ENCODE measurements at regions not wholly inside any gene's neighbourhood (a gene's known extent, or its start where the extent isn't known, plus 50 kb on each side); places are given as distances from the start of the nearest gene placed in this dataset.

DNA sequence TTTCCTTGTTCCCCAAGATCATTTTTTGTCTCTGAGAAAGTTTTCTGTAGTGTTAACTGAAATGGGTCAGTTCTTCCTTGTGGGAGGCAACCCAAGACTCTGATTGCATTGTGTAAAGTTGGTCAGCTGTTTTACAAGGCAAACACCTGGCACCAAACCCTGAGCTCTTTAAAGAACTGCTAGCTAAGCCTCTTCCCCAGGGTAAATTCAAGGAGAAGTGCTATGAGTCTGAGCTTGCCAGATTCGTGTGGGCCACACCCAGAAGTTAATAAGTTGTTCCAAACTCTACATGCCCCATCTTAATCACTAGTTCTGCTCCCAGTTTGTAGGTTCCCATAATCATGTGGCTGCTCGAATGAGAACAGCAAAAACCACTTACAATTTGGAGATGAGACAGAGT lies 214.5 kb downstream of the BTG1 start:
- Mint-ChIP-seq H3K27ac (no peak overlapping the region), H3K4me1 (no peaks in the 10 kb centered on the region), H3K27me3 (no peaks in the 10 kb centered on the region), H3K4me3 (no peak overlapping the region), H3K9me3 (no peaks in the 10 kb centered on the region), H3K36me3 (no peaks in the 10 kb centered on the region)

DNA sequence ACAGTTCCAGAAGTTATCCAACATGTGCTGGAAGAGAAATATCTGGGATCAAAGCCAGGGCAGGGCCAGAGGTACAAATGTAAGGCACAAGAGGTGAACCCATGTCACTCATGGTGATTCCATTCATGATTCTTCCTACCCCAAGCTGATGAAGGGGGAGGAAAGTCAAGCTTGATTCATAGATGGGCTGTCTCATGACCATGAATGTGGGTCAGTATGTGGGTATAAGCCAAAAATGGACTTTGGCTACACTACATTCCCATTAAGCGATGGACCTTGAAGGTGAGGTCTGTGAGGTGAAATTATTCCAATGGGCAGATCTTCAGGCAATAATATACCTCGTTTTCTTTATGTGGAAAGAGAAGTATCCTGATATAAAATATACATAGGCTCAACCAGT lies 217.1 kb downstream of the BTG1 start:
- H3K27me3 Mint-ChIP-seq = no peaks in the 10 kb centered on the region
- H3K4me1 Mint-ChIP-seq = no peaks in the 10 kb centered on the region
- no peak overlapping the region for H3K27ac Mint-ChIP-seq
- peaks cover 0 to 2% (median 0%) of the 10 kb centered on the region in 3 donors for H3K9me3 Mint-ChIP-seq
- no peak overlapping the region for H3K4me3 Mint-ChIP-seq
- no peaks in the 10 kb centered on the region for H3K36me3 Mint-ChIP-seq

DNA sequence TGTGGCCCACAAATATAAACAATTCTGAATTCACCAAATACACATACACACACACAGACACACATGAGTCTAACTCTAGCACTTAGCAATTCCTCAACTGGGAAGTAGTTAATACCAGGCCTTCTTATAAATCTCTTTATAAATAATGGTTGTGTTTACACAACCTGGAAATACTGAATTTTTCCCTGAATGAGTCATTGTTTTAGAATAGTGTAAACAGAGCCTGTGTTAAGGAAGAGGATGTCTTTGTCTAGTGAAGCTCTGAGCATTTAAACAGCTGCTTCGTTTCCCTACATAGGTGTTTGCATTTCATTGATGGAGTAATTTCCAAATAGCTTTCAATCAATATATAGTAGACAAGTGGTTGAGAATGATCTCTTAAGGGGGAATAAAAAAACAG lies 218.8 kb downstream of the BTG1 start:
- Mint-ChIP-seq H3K36me3 (no peaks in the 10 kb centered on the region), H3K4me1 (no peaks in the 10 kb centered on the region), H3K27me3 (peaks cover 3% of the 10 kb centered on the region), H3K27ac (no peak overlapping the region), H3K9me3 (peaks cover 0 to 2% (median 0%) of the 10 kb centered on the region in 3 donors), H3K4me3 (no peak overlapping the region)

DNA sequence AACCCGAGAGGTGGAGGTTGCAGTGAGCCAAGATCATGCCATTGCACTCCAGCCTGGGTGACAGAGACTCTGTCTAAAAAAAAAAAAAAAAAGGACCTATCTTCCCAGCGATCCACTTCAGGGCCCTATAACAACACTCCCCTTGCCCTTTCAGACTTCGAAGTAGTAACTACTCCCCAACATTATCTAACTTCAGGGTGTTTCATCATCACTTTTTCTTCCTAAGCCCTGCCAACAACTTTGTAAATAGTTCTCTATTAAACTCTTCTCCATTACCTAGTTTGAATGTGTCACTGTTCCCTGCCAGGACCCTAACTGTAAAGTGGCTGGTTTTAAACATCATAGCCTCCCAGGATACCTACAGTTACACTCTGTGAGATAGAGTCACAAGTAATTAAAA lies 220.8 kb downstream of the BTG1 start:
- peaks cover 0 to 4% (median 2%) of the 10 kb centered on the region in 3 donors for H3K4me1 Mint-ChIP-seq
- H3K4me3 Mint-ChIP-seq = no peak overlapping the region
- H3K27ac Mint-ChIP-seq = no peak overlapping the region
- H3K9me3 Mint-ChIP-seq = peaks cover 0 to 2% (median 0%) of the 10 kb centered on the region in 3 donors
- no peaks in the 10 kb centered on the region for H3K36me3 Mint-ChIP-seq
- H3K27me3 Mint-ChIP-seq = peaks cover 6% of the 10 kb centered on the region

DNA sequence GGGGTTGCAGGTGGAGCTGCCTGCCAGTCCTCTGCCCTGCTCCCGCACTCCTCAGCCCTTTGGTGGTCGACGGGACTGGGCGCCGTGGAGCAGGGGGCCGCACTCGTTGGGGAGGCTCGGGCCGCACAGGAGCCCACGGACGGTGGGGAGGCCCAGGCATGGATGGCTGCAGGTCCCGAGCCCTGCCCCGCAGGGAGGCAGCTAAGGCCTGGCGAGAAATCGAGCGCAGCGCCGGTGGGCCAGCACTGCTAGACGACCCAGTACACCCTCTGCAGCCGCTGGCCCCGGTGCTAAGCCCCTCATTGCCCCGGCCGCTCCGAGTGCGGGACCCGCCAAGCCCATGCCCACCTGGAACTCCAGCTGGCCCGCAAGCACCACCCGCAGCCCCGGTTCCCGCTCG lies 221.8 kb downstream of the BTG1 start:
- peaks cover 6% of the 10 kb centered on the region for H3K27me3 Mint-ChIP-seq
- peaks cover 0 to 4% (median 2%) of the 10 kb centered on the region in 3 donors for H3K4me1 Mint-ChIP-seq
- H3K36me3 Mint-ChIP-seq = no peaks in the 10 kb centered on the region

DNA sequence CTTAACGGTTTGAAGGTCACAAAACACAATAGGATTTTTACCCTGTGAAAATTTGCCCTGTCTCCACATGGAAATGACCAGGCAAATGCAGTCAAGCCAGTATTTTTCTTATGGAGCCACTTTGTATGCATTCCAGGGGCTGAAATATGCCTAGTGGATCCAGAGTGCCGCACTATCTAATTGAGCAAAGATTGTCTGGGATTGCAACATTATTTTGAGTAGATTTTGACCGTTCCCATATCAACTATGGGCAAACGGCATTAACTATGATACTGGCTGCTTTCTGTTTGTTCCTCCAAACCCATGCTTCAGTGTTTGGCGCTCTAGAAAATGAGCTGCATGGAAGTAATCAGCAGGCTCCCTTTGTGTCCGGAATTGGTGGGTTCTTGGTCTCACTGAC lies 223.0 kb downstream of the BTG1 start:
- Mint-ChIP-seq H3K27ac (no peak overlapping the region), H3K4me1 (peaks cover 0 to 4% (median 2%) of the 10 kb centered on the region in 3 donors), H3K27me3 (peaks cover 6% of the 10 kb centered on the region), H3K9me3 (peaks cover 0 to 2% (median 0%) of the 10 kb centered on the region in 3 donors), H3K4me3 (no peak overlapping the region), H3K36me3 (no peaks in the 10 kb centered on the region)

More for the DNA sequence above, 221.8 kb downstream of the BTG1 start:
- H3K9me3 Mint-ChIP-seq = peaks cover 0 to 2% (median 0%) of the 10 kb centered on the region in 3 donors
- no peak overlapping the region for H3K4me3 Mint-ChIP-seq
- no peak overlapping the region for H3K27ac Mint-ChIP-seq

DNA sequence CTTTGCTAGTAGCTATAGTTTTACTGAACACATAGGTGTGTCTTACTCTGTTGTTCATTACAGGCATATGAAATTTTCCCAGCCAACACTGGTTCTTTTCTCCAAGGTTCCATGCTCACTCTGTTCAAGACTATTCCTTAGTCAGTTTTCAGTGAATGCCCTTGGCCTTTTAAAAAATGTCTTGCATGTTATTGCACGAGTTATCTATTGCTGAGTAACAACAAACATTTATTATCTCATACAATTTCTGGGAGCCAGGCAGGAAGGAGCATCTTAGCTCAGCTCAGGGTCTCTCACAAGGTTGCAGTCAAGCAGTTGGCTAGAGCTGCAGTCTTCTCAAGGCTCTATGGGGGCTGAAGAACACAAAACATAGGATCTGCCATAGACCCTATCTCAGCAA lies 223.5 kb downstream of the BTG1 start:
- no peaks in the 10 kb centered on the region for H3K36me3 Mint-ChIP-seq
- H3K4me1 Mint-ChIP-seq = peaks cover 0 to 4% (median 2%) of the 10 kb centered on the region in 3 donors
- peaks cover 6% of the 10 kb centered on the region for H3K27me3 Mint-ChIP-seq
- no peak overlapping the region for H3K4me3 Mint-ChIP-seq
- no peak overlapping the region for H3K27ac Mint-ChIP-seq
- peaks cover 0 to 2% (median 0%) of the 10 kb centered on the region in 3 donors for H3K9me3 Mint-ChIP-seq

DNA sequence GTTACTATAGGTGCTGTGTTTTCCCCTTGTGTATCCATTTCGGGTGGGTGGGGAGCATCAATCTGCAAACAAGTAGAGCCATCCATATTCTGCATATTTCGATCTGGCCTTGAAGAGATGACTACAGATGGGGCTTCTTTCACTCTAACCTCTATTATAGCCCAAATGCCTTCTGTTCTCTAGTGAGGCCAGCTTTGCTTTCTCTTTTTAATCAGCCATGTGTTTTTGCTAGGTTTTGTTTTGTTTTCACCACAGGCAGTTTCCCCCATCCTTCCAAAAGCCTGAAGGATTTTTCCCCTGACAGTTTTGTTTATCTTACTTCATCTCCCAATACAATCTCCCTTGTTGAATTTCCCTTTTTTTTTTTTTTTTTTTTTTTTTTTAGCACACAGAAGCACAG lies 224.1 kb downstream of the BTG1 start:
- Mint-ChIP-seq H3K4me3 (no peak overlapping the region), H3K9me3 (peaks cover 0 to 2% (median 0%) of the 10 kb centered on the region in 3 donors), H3K36me3 (no peaks in the 10 kb centered on the region), H3K27ac (no peak overlapping the region), H3K4me1 (peaks cover 0 to 4% (median 2%) of the 10 kb centered on the region in 3 donors), H3K27me3 (peaks cover 6% of the 10 kb centered on the region)

DNA sequence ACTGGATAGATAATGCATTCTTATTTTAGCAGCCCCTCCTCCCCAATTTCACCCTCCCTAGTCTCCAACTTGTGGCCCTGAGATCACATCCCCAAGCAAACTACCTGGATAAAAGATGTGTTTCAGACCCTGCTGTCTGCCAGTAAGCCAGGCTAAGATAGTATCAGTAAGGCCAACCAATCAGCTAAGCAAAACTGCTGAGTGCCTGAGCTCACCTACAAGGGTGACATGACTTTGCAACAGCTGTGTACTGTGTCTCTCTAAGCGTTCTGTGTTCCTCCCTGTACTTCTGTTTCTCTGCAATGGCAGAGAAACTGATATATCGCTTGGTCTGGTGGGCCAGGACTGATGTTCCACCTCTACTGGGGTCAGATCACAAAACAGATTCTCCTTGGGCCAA lies 224.9 kb downstream of the BTG1 start:
- peak overlapping the region in 1 of 3 donors; percentile 42 for H3K27ac Mint-ChIP-seq
- peaks cover 0 to 4% (median 2%) of the 10 kb centered on the region in 3 donors for H3K4me1 Mint-ChIP-seq
- H3K9me3 Mint-ChIP-seq = peaks cover 0 to 2% (median 0%) of the 10 kb centered on the region in 3 donors
- peaks cover 6% of the 10 kb centered on the region for H3K27me3 Mint-ChIP-seq
- no peaks in the 10 kb centered on the region for H3K36me3 Mint-ChIP-seq
- no peak overlapping the region for H3K4me3 Mint-ChIP-seq

DNA sequence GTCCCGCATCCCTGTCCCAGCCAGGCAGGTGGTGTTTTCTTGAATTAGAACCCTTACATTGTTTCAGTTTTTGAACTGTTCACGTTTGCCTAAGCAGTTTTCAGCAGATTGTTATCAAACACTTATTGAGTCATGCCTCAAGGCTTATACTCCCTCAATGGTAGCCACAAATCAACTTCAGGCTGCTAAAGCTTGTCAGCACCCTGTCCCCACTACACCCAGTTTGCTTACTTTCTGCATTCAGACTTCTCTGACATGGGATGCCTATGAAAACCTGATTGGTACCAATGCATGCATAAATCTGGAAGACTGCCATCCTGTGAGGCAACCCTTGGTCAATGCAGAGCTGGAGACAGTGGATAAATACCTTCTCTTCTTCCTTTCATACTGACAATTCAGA lies 225.4 kb downstream of the BTG1 start:
- H3K9me3 Mint-ChIP-seq = peaks cover 0 to 2% (median 0%) of the 10 kb centered on the region in 3 donors
- H3K4me3 Mint-ChIP-seq = no peak overlapping the region
- peaks cover 6% of the 10 kb centered on the region for H3K27me3 Mint-ChIP-seq
- no peak overlapping the region for H3K27ac Mint-ChIP-seq
- no peaks in the 10 kb centered on the region for H3K36me3 Mint-ChIP-seq
- peaks cover 0 to 4% (median 2%) of the 10 kb centered on the region in 3 donors for H3K4me1 Mint-ChIP-seq

DNA sequence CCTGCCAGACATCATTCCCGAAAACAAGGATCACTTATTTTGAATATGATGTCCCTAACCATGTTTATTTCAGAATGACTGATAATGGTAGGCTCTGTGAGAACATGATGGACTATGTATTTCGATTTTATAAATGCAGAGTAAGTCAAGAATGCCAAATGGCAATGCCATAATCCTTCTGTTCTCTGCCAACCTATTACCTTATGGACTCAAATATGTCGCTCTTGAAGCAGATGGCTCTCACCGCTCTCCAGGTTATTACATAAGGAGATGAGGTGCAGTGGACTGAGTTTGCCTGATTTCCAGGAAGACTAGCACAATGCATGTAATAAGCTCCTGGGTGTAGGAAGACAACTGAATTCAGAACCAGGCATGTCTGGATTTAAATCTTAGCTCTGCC lies 227.2 kb downstream of the BTG1 start:
- Mint-ChIP-seq H3K4me3 (no peak overlapping the region), H3K27ac (no peak overlapping the region), H3K4me1 (peaks cover 0 to 4% (median 2%) of the 10 kb centered on the region in 3 donors), H3K9me3 (no peaks in the 10 kb centered on the region), H3K27me3 (peaks cover 6% of the 10 kb centered on the region), H3K36me3 (no peaks in the 10 kb centered on the region)

DNA sequence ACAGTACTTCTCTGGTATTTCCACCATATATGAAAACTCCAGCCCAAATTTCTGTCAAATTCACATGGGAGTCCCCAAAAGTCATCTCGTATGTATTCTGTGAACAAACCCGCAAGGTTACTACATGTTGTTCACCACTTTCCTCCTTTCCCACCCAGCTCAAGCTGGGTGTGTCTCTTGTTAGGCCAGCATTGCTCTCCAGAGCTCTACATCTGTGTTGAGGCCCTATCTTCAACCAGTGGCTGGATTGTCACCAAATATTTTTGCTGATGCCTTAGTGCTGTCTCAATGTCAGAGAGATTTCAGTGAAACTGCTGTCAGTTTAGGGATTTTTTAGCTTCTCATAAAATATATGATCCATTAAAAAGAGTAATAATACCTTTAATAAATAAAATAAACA lies 230.9 kb downstream of the BTG1 start:
- peaks cover 1% of the 10 kb centered on the region for H3K36me3 Mint-ChIP-seq
- H3K9me3 Mint-ChIP-seq = peaks cover 0 to 1% (median 0%) of the 10 kb centered on the region in 3 donors
- no peak overlapping the region for H3K4me3 Mint-ChIP-seq
- H3K27ac Mint-ChIP-seq = no peak overlapping the region
- H3K27me3 Mint-ChIP-seq = peaks cover 2% of the 10 kb centered on the region
- H3K4me1 Mint-ChIP-seq = no peaks in the 10 kb centered on the region

DNA sequence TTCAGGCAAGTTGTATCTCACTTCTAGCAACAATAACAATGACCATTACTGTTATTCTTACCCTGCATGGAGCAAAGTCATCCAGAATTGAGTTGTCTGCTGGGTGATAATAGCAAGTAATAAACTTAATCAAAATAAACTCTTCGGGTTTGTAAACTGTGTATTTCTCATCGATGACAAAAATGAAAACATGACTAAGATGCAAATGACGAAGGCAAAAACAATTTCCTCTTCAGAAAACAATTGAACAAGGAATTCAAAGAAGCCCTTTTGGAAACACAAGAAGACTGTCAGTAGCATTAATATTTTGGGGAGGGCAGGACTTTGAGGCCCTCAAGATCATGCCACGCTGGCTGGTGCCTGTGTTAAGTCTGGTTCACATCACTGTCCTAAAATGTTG lies 232.0 kb downstream of the BTG1 start:
- Mint-ChIP-seq H3K27me3 (peaks cover 2% of the 10 kb centered on the region), H3K4me3 (no peak overlapping the region), H3K27ac (no peak overlapping the region), H3K4me1 (no peaks in the 10 kb centered on the region), H3K36me3 (peaks cover 2% of the 10 kb centered on the region), H3K9me3 (peaks cover 0 to 2% (median 1%) of the 10 kb centered on the region in 3 donors)

DNA sequence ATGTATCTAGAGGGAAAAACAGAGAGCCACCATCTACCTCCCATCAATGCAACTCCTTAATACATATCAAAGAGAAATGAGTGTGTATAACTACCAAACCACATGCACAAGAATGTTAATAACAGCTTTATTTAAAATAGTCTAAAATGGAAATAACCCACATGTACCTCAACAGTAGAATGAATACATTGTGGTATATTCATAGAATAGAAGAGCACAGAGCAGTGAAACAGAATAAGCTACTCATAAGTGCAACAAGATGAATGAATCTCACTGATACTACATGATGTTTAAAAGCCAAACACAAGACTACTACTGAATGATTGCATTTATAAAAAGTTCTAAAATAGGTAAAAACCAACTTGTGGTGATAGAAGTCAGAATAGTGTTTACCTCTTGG lies 232.5 kb downstream of the BTG1 start:
- Mint-ChIP-seq H3K4me1 (no peaks in the 10 kb centered on the region), H3K4me3 (no peak overlapping the region), H3K36me3 (peaks cover 2% of the 10 kb centered on the region), H3K27ac (no peak overlapping the region), H3K9me3 (peaks cover 0 to 6% (median 5%) of the 10 kb centered on the region in 3 donors), H3K27me3 (peaks cover 2% of the 10 kb centered on the region)

DNA sequence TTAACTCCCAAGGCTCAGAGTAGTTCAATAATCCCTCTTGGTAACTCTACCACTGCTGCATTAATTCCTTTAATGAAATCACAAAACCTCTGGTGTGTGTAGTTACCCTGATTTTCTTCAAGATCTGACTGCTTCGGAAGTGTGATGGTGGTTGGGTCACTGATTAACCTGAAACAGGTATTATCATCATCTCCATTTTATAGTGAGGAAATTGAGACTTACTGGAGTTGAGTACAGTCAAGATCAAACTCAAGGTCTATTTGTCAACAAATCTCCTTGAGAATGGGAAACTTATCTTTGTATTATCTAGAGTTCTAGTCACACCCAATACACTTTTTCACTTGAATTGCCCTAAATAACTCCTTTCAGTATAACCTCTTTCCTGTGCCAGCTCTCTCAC lies 233.5 kb downstream of the BTG1 start:
- Mint-ChIP-seq H3K9me3 (peaks cover 0 to 8% (median 5%) of the 10 kb centered on the region in 3 donors), H3K4me3 (no peak overlapping the region), H3K27ac (no peak overlapping the region), H3K4me1 (peaks cover 0 to 2% (median 0%) of the 10 kb centered on the region in 3 donors), H3K27me3 (peaks cover 4% of the 10 kb centered on the region), H3K36me3 (peaks cover 2% of the 10 kb centered on the region)

DNA sequence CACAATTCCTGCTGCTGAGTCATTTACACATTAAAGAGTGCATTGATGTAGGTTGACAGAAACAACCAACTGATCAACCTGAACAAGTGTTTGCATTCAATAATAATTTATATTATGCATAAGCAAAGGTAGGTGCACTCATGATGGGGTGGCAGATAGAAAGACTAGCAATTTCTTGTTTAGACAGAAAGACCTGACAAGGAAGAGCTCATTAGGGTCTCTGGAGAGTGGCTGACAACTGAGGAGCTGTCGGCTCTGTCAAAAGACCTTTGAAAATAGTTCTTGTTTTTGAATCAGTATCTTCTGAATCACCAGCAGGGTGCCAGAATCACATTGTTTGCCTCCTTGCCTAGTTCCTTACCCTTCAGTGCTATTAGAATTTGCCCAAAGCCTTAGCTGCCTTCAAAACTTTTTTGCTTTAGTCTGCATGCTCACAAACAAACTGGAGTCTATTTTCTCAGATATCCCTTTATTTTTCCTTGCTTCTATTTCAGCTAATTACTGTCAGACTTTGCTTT lies 234.7 kb downstream of the BTG1 start:
- Mint-ChIP-seq H3K27me3 (peaks cover 4% of the 10 kb centered on the region), H3K27ac (no peak overlapping the region), H3K4me3 (no peak overlapping the region), H3K9me3 (peaks cover under 1 to 8% (median 5%) of the 10 kb centered on the region in 3 donors), H3K4me1 (peaks cover 0 to 2% (median 0%) of the 10 kb centered on the region in 3 donors), H3K36me3 (peaks cover 2% of the 10 kb centered on the region)
